GM23338 (cell line): ENCODE measurements at regions not wholly inside any gene's neighbourhood (a gene's known extent, or its start where the extent isn't known, plus 50 kb on each side); places are given as distances from the start of the nearest gene placed in this dataset.

Source experiments
- ATAC-seq: fragments of 200-7000 bp; cut with Tn5 transposase; 3 replicates; pipeline ENCODE4 v1.9.1; 2020
- DNase-seq: peaks from one replicate; pipeline ENCODE4 v3.0.0-alpha.2; 2015; ENCODE audit warnings: low spot score
- H2AFZ ChIP-seq: fragments of 200-600 bp; sonication (generic); 2 replicates; pipeline ENCODE4 v1.8.0; 2016; ENCODE audit warnings: antibody characterized with exemption, mild to moderate bottlenecking, moderate library complexity
- H3F3A ChIP-seq: fragments of 200-600 bp; sonication (generic); replicated peaks from 2 replicates; pipeline ENCODE4 v1.8.0; 2017; ENCODE audit warnings: antibody characterized with exemption, mixed run types, low read depth
- H3K27ac ChIP-seq: fragments of 200-600 bp; sonication (generic); 2 replicates; pipeline ENCODE4 v1.6.1; 2016; ENCODE audit warnings: low read depth
- H3K27me3 ChIP-seq: fragments of 200-600 bp; sonication (generic); 2 replicates; pipeline ENCODE4 v1.8.0; 2016; ENCODE audit warnings: mild to moderate bottlenecking, mixed run types, moderate library complexity; ENCODE audit not compliant: insufficient read depth
- H3K36me3 ChIP-seq: fragments of 200-600 bp; sonication (generic); 2 replicates; pipeline ENCODE4 v1.8.0; 2016; ENCODE audit warnings: mild to moderate bottlenecking; ENCODE audit not compliant: insufficient read depth
- H3K4me1 ChIP-seq: fragments of 200-600 bp; sonication (generic); 2 replicates; pipeline ENCODE4 v1.8.0; 2016; ENCODE audit warnings: mild to moderate bottlenecking, moderate library complexity; ENCODE audit not compliant: insufficient read depth
- H3K4me2 ChIP-seq: fragments of 200-600 bp; sonication (generic); 2 replicates; pipeline ENCODE4 v1.7.1; 2017; ENCODE audit warnings: mixed run types
- H3K4me3 ChIP-seq: fragments of 200-600 bp; sonication (generic); 2 replicates; pipeline ENCODE4 v1.6.1; 2016; ENCODE audit warnings: mixed run types
- H3K79me2 ChIP-seq: fragments of 200-600 bp; sonication (generic); replicated peaks from 2 replicates; pipeline ENCODE4 v1.8.0; 2017; ENCODE audit warnings: mild to moderate bottlenecking; ENCODE audit not compliant: insufficient read depth
- H3K9me2 ChIP-seq: fragments of 200-600 bp; sonication (generic); 2 replicates; pipeline ENCODE4 v1.8.0; 2017; ENCODE audit not compliant: insufficient read depth
- H4K20me1 ChIP-seq: fragments of 200-600 bp; sonication (generic); replicated peaks from 2 replicates; pipeline ENCODE4 v1.8.0; 2017; ENCODE audit warnings: mild to moderate bottlenecking; ENCODE audit not compliant: insufficient read depth
- H3K27ac Mint-ChIP-seq: 2 replicates; pipeline ENCODE4 v1.8.0; 2020; ENCODE audit warnings: inconsistent platforms, mild to moderate bottlenecking, moderate library complexity, mixed read lengths
- H3K27me3 Mint-ChIP-seq: 3 replicates; pipeline ENCODE4 v1.8.0; 2022; ENCODE audit warnings: low read depth, mild to moderate bottlenecking, moderate library complexity, mixed read lengths, inconsistent platforms; ENCODE audit not compliant: insufficient read depth, poor library complexity
- H3K36me3 Mint-ChIP-seq: 3 replicates; pipeline ENCODE4 v1.8.0; 2021; ENCODE audit warnings: low read depth, mild to moderate bottlenecking, inconsistent platforms, moderate library complexity, mixed read lengths
- H3K4me1 Mint-ChIP-seq: 3 replicates; pipeline ENCODE4 v1.8.0; 2020; ENCODE audit warnings: mild to moderate bottlenecking, inconsistent platforms, mixed read lengths
- H3K4me3 Mint-ChIP-seq: 3 replicates; pipeline ENCODE4 v1.8.0; 2021; ENCODE audit warnings: moderate library complexity, mild to moderate bottlenecking, inconsistent platforms, mixed read lengths
- H3K9me3 Mint-ChIP-seq: 3 replicates; pipeline ENCODE4 v1.8.0; 2020; ENCODE audit warnings: moderate library complexity, mild to moderate bottlenecking, inconsistent platforms, mixed read lengths
- CREB1 ChIP-seq: fragments of 250-450 bp; sonication (Bioruptor Pico); IDR thresholded peaks from 2 replicates; pipeline ENCODE4 v1.5.0; 2020; ENCODE audit warnings: low read depth, mild to moderate bottlenecking, moderate library complexity
- CTCF ChIP-seq, 2 experiments: fragments of 200-600 bp in 1 of 2; sonication (generic) in 1 of 2; conservative IDR thresholded peaks; 2 replicates each; pipeline versions ENCODE4 v1.5.1 to v1.6.1; 2016 to 2017; ENCODE audit warnings: antibody characterized with exemption in 2 of 2, low read depth in 2 of 2, mild to moderate bottlenecking in 2 of 2, moderate library complexity in 1 of 2
- ETS1 ChIP-seq: IDR thresholded peaks from 2 replicates; pipeline ENCODE4 v1.6.1; 2016; ENCODE audit warnings: antibody characterized with exemption
- EZH2 ChIP-seq: fragments of 200-600 bp; sonication (generic); IDR thresholded peaks from one replicate; pipeline ENCODE4 v1.8.0; 2017; ENCODE audit warnings: antibody characterized with exemption, mild to moderate bottlenecking, low read depth; ENCODE audit not compliant: unreplicated experiment
- ZNF331 ChIP-seq: fragments of 250-450 bp; sonication (Bioruptor Pico); IDR thresholded peaks from 2 replicates; pipeline ENCODE4 v1.5.0; 2020; ENCODE audit warnings: low read depth, mild to moderate bottlenecking, moderate library complexity
- ZNF462 ChIP-seq: fragments of 250-450 bp; sonication (Bioruptor Pico); IDR thresholded peaks from 2 replicates; pipeline ENCODE4 v1.5.0; 2020; ENCODE audit warnings: mild to moderate bottlenecking, moderate library complexity

- TF ChIP-seq ETS1 (no peak), CREB1 (CRISPR knock-in tag) (no peak)
These were observed 76.1 kb downstream of the CMPK2 start (continued) for GRCh38 chr2:6789559-6790138.

- Histone ChIP-seq H3K27me3 (no peaks in the 10 kb centered on the region), H3K4me1 (no peaks in the 10 kb centered on the region), H3K27ac (no peak overlapping the region), H2AFZ (no peak overlapping the region), H3F3A (no peaks in the 10 kb centered on the region), H3K4me2 (no peak overlapping the region), H4K20me1 (no peaks in the 10 kb centered on the region), H3K9me2 (peaks cover 13% of the 10 kb centered on the region; the same call in 1 of the 2 replicates), H3K4me3 (no peak overlapping the region), H3K36me3 (no peaks in the 10 kb centered on the region), H3K79me2 (no peaks in the 10 kb centered on the region)
- no peak for TF ChIP-seq ZNF331 (CRISPR knock-in tag)
- no peak for TF ChIP-seq EZH2
- no peak for TF ChIP-seq ZNF462 (CRISPR knock-in tag)
- peak; percentile 57 to 74 for TF ChIP-seq CTCF (conservative IDR thresholded peaks at IDR 0.05; ENCODE audit: low read depth in 2 of 2)
- peaks cover 8% of the 10 kb centered on the region for H3K27me3 Mint-ChIP-seq
- no peaks in the 10 kb centered on the region; the same call in 2 of the 3 replicates for H3K4me1 Mint-ChIP-seq
- H3K9me3 Mint-ChIP-seq, result peaks cover 39% of the 10 kb centered on the region
- peak; percentile 93 for ATAC-seq
- no peak overlapping the region for H3K4me3 Mint-ChIP-seq
- H3K36me3 Mint-ChIP-seq, result peaks cover 3% of the 10 kb centered on the region; the same call in 1 of the 3 replicates
- DNase-seq, result peak; percentile 62
- H3K27ac Mint-ChIP-seq, result no peak overlapping the region
These were observed 74.0 kb downstream of the CMPK2 start for GRCh38 chr2:6791682-6792081.
